Neural cell (in vitro differentiated cells): ENCODE measurements at regions not wholly inside any gene's neighbourhood (a gene's known extent, or its start where the extent isn't known, plus 50 kb on each side); places are given as distances from the start of the nearest gene placed in this dataset.

Source experiments
- H2AFZ ChIP-seq: fragments of 200-600, 300-800 bp; sonication (generic), shearing (Covaris generic); 2 replicates; pipeline ENCODE4 v1.6.0; 2014; ENCODE audit warnings: low read depth, mild to moderate bottlenecking, antibody characterized with exemption, low read length, moderate library complexity
- H3F3A ChIP-seq: fragments of 200-600 bp; shearing (Covaris generic); 2 replicates; pipeline ENCODE4 v1.6.1; 2016; ENCODE audit warnings: mild to moderate bottlenecking, moderate library complexity, mixed read lengths, antibody characterized with exemption, low read length; ENCODE audit not compliant: insufficient read depth, poor library complexity, severe bottlenecking
- H3K27ac ChIP-seq: fragments of 200-600, 300-800 bp; sonication (generic), shearing (Covaris generic); 2 replicates; pipeline ENCODE4 v1.5.1; 2014; ENCODE audit warnings: mild to moderate bottlenecking, low read length, moderate library complexity
- H3K27me3 ChIP-seq: fragments of 300-800, 200-600 bp; sonication (generic), shearing (Covaris generic); 2 replicates; pipeline ENCODE4 v1.6.0; 2014; ENCODE audit warnings: mild to moderate bottlenecking, low read depth, low read length, moderate library complexity; ENCODE audit not compliant: insufficient read depth
- H3K36me3 ChIP-seq: fragments of 300-800, 200-600 bp; sonication (generic), shearing (Covaris generic); 2 replicates; pipeline ENCODE4 v1.5.1; 2014; ENCODE audit warnings: mild to moderate bottlenecking, antibody characterized with exemption, low read length, moderate library complexity; ENCODE audit not compliant: insufficient read depth
- H3K4me2 ChIP-seq: fragments of 300-800, 200-600 bp; sonication (generic), shearing (Covaris generic); 2 replicates; pipeline ENCODE4 v1.6.0; 2014; ENCODE audit warnings: mild to moderate bottlenecking, low read length
- H3K4me3 ChIP-seq: fragments of 300-800, 200-600 bp; sonication (generic), shearing (Covaris generic); 2 replicates; pipeline ENCODE4 v1.5.1; 2014; ENCODE audit warnings: mild to moderate bottlenecking, low read length, moderate library complexity
- H3K79me2 ChIP-seq: fragments of 200-600 bp; shearing (Covaris generic); replicated peaks from 2 replicates; pipeline ENCODE4 v1.6.0; 2014; ENCODE audit warnings: mild to moderate bottlenecking, low read length, moderate library complexity; ENCODE audit not compliant: insufficient read depth
- H3K9ac ChIP-seq: fragments of 300-800, 200-600 bp; sonication (generic), shearing (Covaris generic); 2 replicates; pipeline ENCODE4 v1.6.1; 2016; ENCODE audit warnings: mild to moderate bottlenecking, low read length, mixed read lengths
- H3K9me2 ChIP-seq: fragments of 200-600 bp; shearing (Covaris generic); 2 replicates; pipeline ENCODE4 v1.6.1; 2016; ENCODE audit warnings: mild to moderate bottlenecking, low read length, mixed read lengths; ENCODE audit not compliant: insufficient read depth
- H3K9me3 ChIP-seq: fragments of 200-600, 300-800 bp; sonication (generic), shearing (Covaris generic); 2 replicates; pipeline ENCODE4 v1.6.1; 2016; ENCODE audit warnings: mild to moderate bottlenecking, mixed run types, low read length, moderate library complexity, mixed read lengths
- H4K20me1 ChIP-seq: fragments of 200-600 bp; shearing (Covaris generic); 2 replicates; pipeline ENCODE4 v1.6.1; 2016; ENCODE audit warnings: mild to moderate bottlenecking, mixed run types; ENCODE audit not compliant: insufficient read depth
- EP300 ChIP-seq: fragments of 450-650 bp; conservative IDR thresholded peaks from 2 replicates; pipeline ENCODE4 v1.6.1; 2014; ENCODE audit warnings: antibody characterized with exemption, mild to moderate bottlenecking, moderate library complexity; ENCODE audit not compliant: poor library complexity, severe bottlenecking
- EZH2 ChIP-seq: fragments of 200-600, 300-800 bp; shearing (Covaris generic), sonication (generic); IDR thresholded peaks from 2 replicates; pipeline ENCODE4 v1.6.1; 2014; ENCODE audit warnings: antibody characterized with exemption, low read length, borderline replicate concordance, mild to moderate bottlenecking; ENCODE audit not compliant: insufficient read depth, poor library complexity, severe bottlenecking
- MXI1 ChIP-seq: fragments of 450-650 bp; conservative IDR thresholded peaks from 2 replicates; pipeline ENCODE4 v1.6.1; 2014; ENCODE audit warnings: antibody characterized with exemption, mild to moderate bottlenecking; ENCODE audit not compliant: poor library complexity, severe bottlenecking
- POLR2AphosphoS5 ChIP-seq: IDR thresholded peaks from 2 replicates; pipeline ENCODE4 v1.6.1; 2012
- RAD21 ChIP-seq: fragments of 450-650 bp; conservative IDR thresholded peaks from 2 replicates; pipeline ENCODE4 v1.6.1; 2014; ENCODE audit warnings: antibody characterized with exemption, mild to moderate bottlenecking, moderate library complexity
- SMC3 ChIP-seq: fragments of 450-650 bp; conservative IDR thresholded peaks from 2 replicates; pipeline ENCODE4 v1.6.1; 2014; ENCODE audit warnings: antibody characterized with exemption, mild to moderate bottlenecking, moderate library complexity; ENCODE audit not compliant: poor library complexity
- TAF1 ChIP-seq: IDR thresholded peaks from 2 replicates; pipeline ENCODE4 v1.6.1; 2012; ENCODE audit warnings: low read depth
- TF ChIP-seq, protein P1 (sequence below): IDR thresholded peaks from 2 replicates; pipeline ENCODE4 v1.6.1; 2012; ENCODE audit warnings: borderline replicate concordance
- TF ChIP-seq, protein P2 (sequence below): fragments of 450-650 bp; IDR thresholded peaks from 2 replicates; pipeline ENCODE4 v1.5.1; 2014; ENCODE audit warnings: antibody characterized with exemption, mild to moderate bottlenecking, moderate library complexity; ENCODE audit not compliant: poor library complexity, severe bottlenecking

DNA sequence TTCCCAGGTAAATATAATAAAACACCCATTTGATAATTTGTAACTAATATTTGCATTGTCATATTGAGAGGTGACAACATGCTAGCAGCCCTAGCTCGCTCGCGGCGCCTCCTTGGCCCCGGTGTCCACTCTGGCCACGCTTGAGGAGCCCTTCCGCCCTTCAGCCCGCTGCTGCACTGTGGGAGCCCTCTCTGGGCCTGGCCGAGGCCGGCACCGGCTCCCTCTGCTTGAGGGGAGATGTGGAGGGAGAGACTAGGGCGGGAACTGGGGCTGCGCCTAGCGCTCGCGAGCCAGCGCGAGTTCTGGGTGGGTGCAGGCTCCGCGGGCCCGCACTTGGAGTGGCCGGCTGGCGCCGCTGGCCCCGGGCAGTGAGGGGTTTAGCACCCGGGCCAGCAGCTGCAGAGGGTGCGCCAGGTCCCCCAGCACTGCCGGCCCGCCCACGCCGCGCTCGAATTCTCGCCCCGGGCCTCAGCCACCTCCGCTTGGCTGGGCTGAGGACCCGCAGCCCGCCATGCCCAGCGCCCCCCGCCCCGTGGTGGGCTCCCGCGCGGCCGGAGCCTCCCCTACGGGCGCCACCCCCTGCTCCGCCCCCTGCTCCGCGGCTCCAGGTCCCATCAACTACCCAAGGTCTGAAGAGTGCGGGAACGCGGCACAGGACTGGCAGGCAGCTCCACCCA is 594.4 kb downstream of the SLITRK6 start:
- H3K9ac ChIP-seq: no peak overlapping the region
- TF ChIP-seq, protein P1, sequence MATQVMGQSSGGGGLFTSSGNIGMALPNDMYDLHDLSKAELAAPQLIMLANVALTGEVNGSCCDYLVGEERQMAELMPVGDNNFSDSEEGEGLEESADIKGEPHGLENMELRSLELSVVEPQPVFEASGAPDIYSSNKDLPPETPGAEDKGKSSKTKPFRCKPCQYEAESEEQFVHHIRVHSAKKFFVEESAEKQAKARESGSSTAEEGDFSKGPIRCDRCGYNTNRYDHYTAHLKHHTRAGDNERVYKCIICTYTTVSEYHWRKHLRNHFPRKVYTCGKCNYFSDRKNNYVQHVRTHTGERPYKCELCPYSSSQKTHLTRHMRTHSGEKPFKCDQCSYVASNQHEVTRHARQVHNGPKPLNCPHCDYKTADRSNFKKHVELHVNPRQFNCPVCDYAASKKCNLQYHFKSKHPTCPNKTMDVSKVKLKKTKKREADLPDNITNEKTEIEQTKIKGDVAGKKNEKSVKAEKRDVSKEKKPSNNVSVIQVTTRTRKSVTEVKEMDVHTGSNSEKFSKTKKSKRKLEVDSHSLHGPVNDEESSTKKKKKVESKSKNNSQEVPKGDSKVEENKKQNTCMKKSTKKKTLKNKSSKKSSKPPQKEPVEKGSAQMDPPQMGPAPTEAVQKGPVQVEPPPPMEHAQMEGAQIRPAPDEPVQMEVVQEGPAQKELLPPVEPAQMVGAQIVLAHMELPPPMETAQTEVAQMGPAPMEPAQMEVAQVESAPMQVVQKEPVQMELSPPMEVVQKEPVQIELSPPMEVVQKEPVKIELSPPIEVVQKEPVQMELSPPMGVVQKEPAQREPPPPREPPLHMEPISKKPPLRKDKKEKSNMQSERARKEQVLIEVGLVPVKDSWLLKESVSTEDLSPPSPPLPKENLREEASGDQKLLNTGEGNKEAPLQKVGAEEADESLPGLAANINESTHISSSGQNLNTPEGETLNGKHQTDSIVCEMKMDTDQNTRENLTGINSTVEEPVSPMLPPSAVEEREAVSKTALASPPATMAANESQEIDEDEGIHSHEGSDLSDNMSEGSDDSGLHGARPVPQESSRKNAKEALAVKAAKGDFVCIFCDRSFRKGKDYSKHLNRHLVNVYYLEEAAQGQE: no peak
- TF ChIP-seq EP300 (no peak), POLR2AphosphoS5 (no peak), SMC3 (no peak), TAF1 (no peak), RAD21 (no peak), MXI1 (no peak), EZH2 (no peak)
- TF ChIP-seq, protein P2, sequence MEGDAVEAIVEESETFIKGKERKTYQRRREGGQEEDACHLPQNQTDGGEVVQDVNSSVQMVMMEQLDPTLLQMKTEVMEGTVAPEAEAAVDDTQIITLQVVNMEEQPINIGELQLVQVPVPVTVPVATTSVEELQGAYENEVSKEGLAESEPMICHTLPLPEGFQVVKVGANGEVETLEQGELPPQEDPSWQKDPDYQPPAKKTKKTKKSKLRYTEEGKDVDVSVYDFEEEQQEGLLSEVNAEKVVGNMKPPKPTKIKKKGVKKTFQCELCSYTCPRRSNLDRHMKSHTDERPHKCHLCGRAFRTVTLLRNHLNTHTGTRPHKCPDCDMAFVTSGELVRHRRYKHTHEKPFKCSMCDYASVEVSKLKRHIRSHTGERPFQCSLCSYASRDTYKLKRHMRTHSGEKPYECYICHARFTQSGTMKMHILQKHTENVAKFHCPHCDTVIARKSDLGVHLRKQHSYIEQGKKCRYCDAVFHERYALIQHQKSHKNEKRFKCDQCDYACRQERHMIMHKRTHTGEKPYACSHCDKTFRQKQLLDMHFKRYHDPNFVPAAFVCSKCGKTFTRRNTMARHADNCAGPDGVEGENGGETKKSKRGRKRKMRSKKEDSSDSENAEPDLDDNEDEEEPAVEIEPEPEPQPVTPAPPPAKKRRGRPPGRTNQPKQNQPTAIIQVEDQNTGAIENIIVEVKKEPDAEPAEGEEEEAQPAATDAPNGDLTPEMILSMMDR: no peak
- H3K4me3 ChIP-seq: no peak overlapping the region
- H4K20me1 ChIP-seq: no peaks in the 10 kb centered on the region
- H3K36me3 ChIP-seq: no peaks in the 10 kb centered on the region
- no peaks in the 10 kb centered on the region for H3K9me2 ChIP-seq
- H2AFZ ChIP-seq: no peak overlapping the region
- no peak overlapping the region for H3K27ac ChIP-seq
- H3K9me3 ChIP-seq: peaks cover 4% of the 10 kb centered on the region
- H3K27me3 ChIP-seq: no peaks in the 10 kb centered on the region
- H3K4me2 ChIP-seq: no peak overlapping the region
- no peaks in the 10 kb centered on the region for H3K79me2 ChIP-seq
- H3F3A ChIP-seq: no peaks in the 10 kb centered on the region

DNA sequence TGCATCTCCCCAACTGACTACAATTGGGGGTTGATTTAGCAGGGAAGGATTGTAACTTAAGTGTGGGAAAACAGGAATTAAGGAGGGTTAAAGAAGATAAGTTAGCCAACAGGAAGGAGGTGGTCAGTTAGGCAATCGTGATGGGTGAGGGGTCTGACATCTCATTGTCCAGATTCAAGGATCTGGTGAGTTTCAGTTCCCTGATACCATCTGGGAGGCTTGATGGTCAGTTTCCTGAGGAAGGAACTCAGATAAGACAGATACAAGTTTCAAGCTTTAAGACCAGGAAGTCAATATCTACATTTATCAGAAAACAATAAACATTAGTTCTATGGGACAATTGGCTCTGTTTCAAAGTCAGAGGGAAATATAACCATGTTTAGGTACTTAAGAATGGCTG is 601.8 kb downstream of the SLITRK6 start:
- Histone ChIP-seq H3K27me3 (no peaks in the 10 kb centered on the region), H3K4me2 (no peak overlapping the region), H3K36me3 (no peaks in the 10 kb centered on the region), H3K4me3 (no peak overlapping the region), H3K9ac (no peak overlapping the region), H3K79me2 (no peaks in the 10 kb centered on the region), H3F3A (no peaks in the 10 kb centered on the region), H4K20me1 (no peaks in the 10 kb centered on the region), H3K27ac (no peak overlapping the region), H3K9me2 (no peaks in the 10 kb centered on the region), H2AFZ (no peak overlapping the region), H3K9me3 (peaks cover 10% of the 10 kb centered on the region)
- TF ChIP-seq, protein P2: no peak
- TF ChIP-seq SMC3: no peak
- TF ChIP-seq RAD21: no peak
- TF ChIP-seq EP300: no peak
- no peak for TF ChIP-seq MXI1
- no peak for TF ChIP-seq TAF1
- TF ChIP-seq, protein P1: no peak
- no peak for TF ChIP-seq POLR2AphosphoS5
- TF ChIP-seq EZH2: no peak
